A673 (cell line): ENCODE measurements at regions not wholly inside any gene's neighbourhood (a gene's known extent, or its start where the extent isn't known, plus 50 kb on each side); places are given as distances from the start of the nearest gene placed in this dataset.

ENCODE experiments used
- BruUV-seq: library from RNA; stranded (reverse); fragments of 400-500 nt; replicated peaks from 2 replicates; lab custom pipeline; 2021; lab: Mats Ljungman, UMichigan
- CTCF ChIA-PET: fragments of 300-600 bp; sonication (Branson Sonifier 250); formaldehyde crosslinking; loops from one replicate; lab custom pipeline; 2022; ENCODE audit warnings: antibody characterized with exemption; lab: Charles Lee
- POLR2A ChIA-PET: fragments of 300-600 bp; sonication (Branson Sonifier 250); formaldehyde crosslinking; loops from one replicate; lab custom pipeline; 2022; ENCODE audit warnings: antibody characterized with exemption; ENCODE audit not compliant: low non-redundant PET; lab: Charles Lee
- DNase-seq: peaks from one replicate; pipeline ENCODE4 v3.0.0-alpha.2; 2015; ENCODE audit warnings: low spot score
- H3K27ac ChIP-seq: fragments of 200-600 bp; sonication (generic); 2 replicates; pipeline ENCODE4 v1.5.1; 2016; ENCODE audit warnings: mixed run types, low read depth, mild to moderate bottlenecking, mixed read lengths, antibody characterized with exemption, low read length; ENCODE audit not compliant: poor library complexity, severe bottlenecking
- H3K27me3 ChIP-seq: fragments of 200-600 bp; sonication (generic); replicated peaks from 2 replicates; pipeline ENCODE4 v1.6.1; 2017; ENCODE audit warnings: mixed run types, low read depth, mild to moderate bottlenecking, mixed read lengths, antibody characterized with exemption, low read length; ENCODE audit not compliant: insufficient read depth, poor library complexity
- H3K36me3 ChIP-seq: fragments of 200-600 bp; sonication (generic); 2 replicates; pipeline ENCODE4 v1.6.1; 2016; ENCODE audit warnings: mixed run types, mild to moderate bottlenecking, mixed read lengths, antibody characterized with exemption, low read length; ENCODE audit not compliant: insufficient read depth, poor library complexity, severe bottlenecking
- H3K4me1 ChIP-seq: fragments of 200-600 bp; sonication (generic); 2 replicates; pipeline ENCODE4 v1.6.1; 2017; ENCODE audit warnings: mixed run types, mild to moderate bottlenecking, mixed read lengths, antibody characterized with exemption, low read length; ENCODE audit not compliant: insufficient read depth, poor library complexity, severe bottlenecking
- H3K4me3 ChIP-seq: fragments of 200-600 bp; sonication (generic); 2 replicates; pipeline ENCODE4 v1.5.1; 2016; ENCODE audit warnings: low read depth, mixed run types, mild to moderate bottlenecking, mixed read lengths, low read length; ENCODE audit not compliant: poor library complexity, severe bottlenecking
- H3K9me3 ChIP-seq: fragments of 200-600 bp; sonication (generic); 2 replicates; pipeline ENCODE4 v1.6.1; 2016; ENCODE audit warnings: mixed run types, low read depth, mild to moderate bottlenecking, mixed read lengths, antibody characterized with exemption, low read length; ENCODE audit not compliant: poor library complexity, severe bottlenecking
- EZH2 ChIP-seq: fragments of 200-600 bp; sonication (generic); IDR thresholded peaks from 2 replicates; pipeline ENCODE4 v1.6.1; 2017; ENCODE audit warnings: borderline replicate concordance, low read depth, mild to moderate bottlenecking, mixed read lengths, antibody characterized with exemption, low read length; ENCODE audit not compliant: poor library complexity, severe bottlenecking
- intact Hi-C: fragments of 100-400 bp; cut with micrococcal nuclease; formaldehyde crosslinking; loops from one replicate; pipeline ENCODE4 v1.10.0; 2022; ENCODE audit not compliant: unreplicated experiment
- TF ChIP-seq, protein P1 (sequence below): fragments of 300-800, 200-600 bp; sonication (generic); conservative IDR thresholded peaks from 2 replicates; pipeline ENCODE4 v1.5.1; 2017; ENCODE audit warnings: low read depth, mild to moderate bottlenecking, antibody characterized with exemption, low read length, moderate library complexity, mixed read lengths

- BruUV-seq: no TSS peak
Observed at GRCh38 chr5:18576586-18576985, 942.3 kb downstream of the TAF11L14 start.

DNA sequence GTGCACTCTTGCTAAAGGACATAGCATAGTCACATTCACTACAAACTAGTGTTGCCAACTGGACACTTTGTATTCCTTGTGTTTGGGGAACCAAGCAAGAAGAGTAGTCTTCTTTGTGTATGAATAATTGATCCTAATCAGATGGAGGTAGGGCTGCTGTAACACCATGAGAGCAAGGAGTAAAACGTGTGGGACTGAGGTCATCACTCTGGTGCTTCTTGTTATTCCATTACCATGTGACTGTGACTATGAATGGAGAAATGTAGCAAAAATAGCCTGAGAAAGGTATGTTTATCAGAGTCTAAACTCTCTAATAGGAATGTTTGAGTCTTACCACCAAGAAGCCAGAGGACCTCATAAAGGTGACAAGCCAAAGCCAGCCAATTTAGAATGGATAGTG lies 966.9 kb downstream of the TAF11L14 start:
- no peak for DNase-seq
- Histone ChIP-seq H3K4me3 (no peak overlapping the region), H3K27ac (no peak overlapping the region), H3K36me3 (no peaks in the 10 kb centered on the region), H3K27me3 (no peaks in the 10 kb centered on the region), H3K9me3 (no peaks in the 10 kb centered on the region), H3K4me1 (no peaks in the 10 kb centered on the region)
- ChIA-PET POLR2A (no interaction called here), CTCF (no interaction called here)
- intact Hi-C loops: no loop called here
- TF ChIP-seq, protein P1, sequence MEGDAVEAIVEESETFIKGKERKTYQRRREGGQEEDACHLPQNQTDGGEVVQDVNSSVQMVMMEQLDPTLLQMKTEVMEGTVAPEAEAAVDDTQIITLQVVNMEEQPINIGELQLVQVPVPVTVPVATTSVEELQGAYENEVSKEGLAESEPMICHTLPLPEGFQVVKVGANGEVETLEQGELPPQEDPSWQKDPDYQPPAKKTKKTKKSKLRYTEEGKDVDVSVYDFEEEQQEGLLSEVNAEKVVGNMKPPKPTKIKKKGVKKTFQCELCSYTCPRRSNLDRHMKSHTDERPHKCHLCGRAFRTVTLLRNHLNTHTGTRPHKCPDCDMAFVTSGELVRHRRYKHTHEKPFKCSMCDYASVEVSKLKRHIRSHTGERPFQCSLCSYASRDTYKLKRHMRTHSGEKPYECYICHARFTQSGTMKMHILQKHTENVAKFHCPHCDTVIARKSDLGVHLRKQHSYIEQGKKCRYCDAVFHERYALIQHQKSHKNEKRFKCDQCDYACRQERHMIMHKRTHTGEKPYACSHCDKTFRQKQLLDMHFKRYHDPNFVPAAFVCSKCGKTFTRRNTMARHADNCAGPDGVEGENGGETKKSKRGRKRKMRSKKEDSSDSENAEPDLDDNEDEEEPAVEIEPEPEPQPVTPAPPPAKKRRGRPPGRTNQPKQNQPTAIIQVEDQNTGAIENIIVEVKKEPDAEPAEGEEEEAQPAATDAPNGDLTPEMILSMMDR: no peak
- no peak for TF ChIP-seq EZH2
- BruUV-seq: no TSS peak

More at GRCh38 chr5:18576586-18576985, 942.3 kb downstream of the TAF11L14 start:
- no peaks in the 10 kb centered on the region for H3K4me1 ChIP-seq
- POLR2A ChIA-PET: no interaction called here
- no peaks in the 10 kb centered on the region for H3K36me3 ChIP-seq
- no peak for DNase-seq
- CTCF ChIA-PET: no interaction called here
- no peak for TF ChIP-seq EZH2
- TF ChIP-seq, protein P1: no peak
- no peaks in the 10 kb centered on the region for H3K9me3 ChIP-seq
- no peaks in the 10 kb centered on the region for H3K27me3 ChIP-seq
- H3K27ac ChIP-seq: no peak overlapping the region
- H3K4me3 ChIP-seq: no peak overlapping the region
- intact Hi-C loops: no loop called here

DNA sequence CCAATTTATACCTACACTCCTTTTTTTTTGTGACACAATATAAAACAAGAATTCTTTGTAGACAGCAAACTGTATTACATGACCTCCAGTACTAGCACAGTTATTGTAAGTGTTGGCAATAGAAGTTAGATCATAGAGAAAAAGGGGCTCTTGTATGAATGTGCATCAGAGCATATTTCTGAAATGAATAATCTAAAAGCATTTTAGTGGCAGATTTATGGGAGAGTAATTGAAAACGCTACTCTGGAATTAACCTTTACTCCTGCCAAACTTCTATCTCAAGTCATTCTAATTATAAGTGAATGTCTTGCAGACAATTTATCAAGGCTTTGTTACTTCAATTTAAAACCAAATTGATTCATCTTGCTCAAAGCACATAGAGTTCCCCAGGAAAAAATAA lies 968.1 kb downstream of the TAF11L14 start:
- CTCF ChIA-PET: no interaction called here
- no peak for TF ChIP-seq EZH2
- TF ChIP-seq, protein P1: no peak
- POLR2A ChIA-PET: no interaction called here

More for the DNA sequence above, 968.1 kb downstream of the TAF11L14 start:
- DNase-seq: no peak
- no peaks in the 10 kb centered on the region for H3K4me1 ChIP-seq
- H3K27me3 ChIP-seq: no peaks in the 10 kb centered on the region
- no peak overlapping the region for H3K4me3 ChIP-seq
- H3K9me3 ChIP-seq: no peaks in the 10 kb centered on the region
- intact Hi-C loops: no loop called here
- H3K36me3 ChIP-seq: no peaks in the 10 kb centered on the region
- H3K27ac ChIP-seq: no peak overlapping the region
- BruUV-seq: no TSS peak
